GM19372 (cell line): ENCODE measurements at regions not wholly inside any gene's neighbourhood (a gene's known extent, or its start where the extent isn't known, plus 50 kb on each side); places are given as distances from the start of the nearest gene placed in this dataset.

ENCODE experiments used
- ATAC-seq: cut with Tn5 transposase; IDR thresholded peaks from one replicate; pipeline ENCODE4 v1.9.1; 2021; ENCODE audit warnings: mild to moderate bottlenecking, low read depth, moderate library complexity; ENCODE audit not compliant: unreplicated experiment

- ATAC-seq = no peak
Measured at GRCh38 chr2:226680719-226681118, 118.9 kb downstream of the IRS1 start.

- no peak for ATAC-seq
Measured at GRCh38 chr2:226679389-226680065, 120.1 kb downstream of the IRS1 start.

GRCh38 chr2:226678422-226678821, 121.2 kb downstream of the IRS1 start:
- ATAC-seq = no peak

GRCh38 chr2:226677080-226677479, 122.5 kb downstream of the IRS1 start:
- no peak for ATAC-seq

GRCh38 chr2:226676618-226677017, 123.0 kb downstream of the IRS1 start:
- ATAC-seq = no peak

GRCh38 chr2:226674123-226674522, 125.5 kb downstream of the IRS1 start:
- ATAC-seq = no peak

- no peak for ATAC-seq
Measured at GRCh38 chr2:226673314-226673723, 126.3 kb downstream of the IRS1 start.

- ATAC-seq = no peak
Measured at GRCh38 chr2:226671141-226671676, 128.4 kb downstream of the IRS1 start.

- ATAC-seq = peak; percentile 63
Measured at GRCh38 chr2:226669905-226670304, 129.7 kb downstream of the IRS1 start.

- no peak for ATAC-seq
Measured at GRCh38 chr2:226669249-226669648, 130.4 kb downstream of the IRS1 start.

GRCh38 chr2:226667736-226668135, 131.9 kb downstream of the IRS1 start:
- ATAC-seq = no peak

GRCh38 chr2:226665306-226665831, 134.3 kb downstream of the IRS1 start:
- ATAC-seq = no peak

GRCh38 chr2:226664661-226665060, 135.0 kb downstream of the IRS1 start:
- ATAC-seq = no peak

GRCh38 chr2:226664140-226664539, 135.5 kb downstream of the IRS1 start:
- no peak for ATAC-seq

- no peak for ATAC-seq
Measured at GRCh38 chr2:226661789-226662545, 137.7 kb downstream of the IRS1 start.

GRCh38 chr2:226660526-226660925, 139.1 kb downstream of the IRS1 start:
- no peak for ATAC-seq

- ATAC-seq = no peak
Measured at GRCh38 chr2:226660124-226660523, 139.5 kb downstream of the IRS1 start.

- no peak for ATAC-seq
Measured at GRCh38 chr2:226659410-226659809, 140.2 kb downstream of the IRS1 start.

- ATAC-seq = no peak
Measured at GRCh38 chr2:226658555-226658954, 141.1 kb downstream of the IRS1 start.

- no peak for ATAC-seq
Measured at GRCh38 chr2:226657340-226658053, 142.1 kb downstream of the IRS1 start.

- ATAC-seq = no peak
Measured at GRCh38 chr2:226656367-226656766, 143.3 kb downstream of the IRS1 start.
